Mucosa of descending colon (tissue), 3 donors: ENCODE measurements at regions not wholly inside any gene's neighbourhood (a gene's known extent, or its start where the extent isn't known, plus 50 kb on each side); places are given as distances from the start of the nearest gene placed in this dataset.

Experiments
- ATAC-seq: fragments of 200-7000 bp; cut with Tn5 transposase; one replicate; pipeline ENCODE4 v1.9.1; 2020; ENCODE audit warnings: mild to moderate bottlenecking, moderate library complexity
- DNase-seq, 3 donors: peaks; one replicate each; pipeline ENCODE4 v3.0.0-alpha.2; 2020
- H3K36me3 ChIP-seq: fragments of 200-600 bp; one replicate; pipeline ENCODE4 v1.8.0; 2021; ENCODE audit warnings: low read depth, mild to moderate bottlenecking
- H3K4me1 ChIP-seq: fragments of 200-600 bp; one replicate; pipeline ENCODE4 v1.8.0; 2021; ENCODE audit warnings: low read depth, mild to moderate bottlenecking
- H3K4me3 ChIP-seq: fragments of 200-600 bp; one replicate; pipeline ENCODE4 v1.8.0; 2021; ENCODE audit warnings: mild to moderate bottlenecking
- H3K9me3 ChIP-seq: fragments of 200-600 bp; one replicate; pipeline ENCODE4 v1.8.0; 2021; ENCODE audit warnings: mild to moderate bottlenecking
- intact Hi-C, 2 donors: fragments of 100-400 bp; cut with DNase I in 1 of 2; cut with micrococcal nuclease in 1 of 2; formaldehyde crosslinking; loops; one replicate each; pipeline versions ENCODE4 v1.11.0 to v1.11.1; 2022; cut with DNase I, micrococcal nuclease
- TF ChIP-seq, protein P1 (sequence below): fragments of 200-600 bp; IDR thresholded peaks from one replicate; pipeline ENCODE4 v1.8.0; 2022; ENCODE audit warnings: antibody characterized with exemption, mild to moderate bottlenecking
- donor health status: DM: no; HTN: no; CAD: no; lungs with moderate emphysema.
- donor health status: DM: no; HTN: no; CAD: no.
- donor health status: DM: no; HTN: yes; CAD: no.

DNA sequence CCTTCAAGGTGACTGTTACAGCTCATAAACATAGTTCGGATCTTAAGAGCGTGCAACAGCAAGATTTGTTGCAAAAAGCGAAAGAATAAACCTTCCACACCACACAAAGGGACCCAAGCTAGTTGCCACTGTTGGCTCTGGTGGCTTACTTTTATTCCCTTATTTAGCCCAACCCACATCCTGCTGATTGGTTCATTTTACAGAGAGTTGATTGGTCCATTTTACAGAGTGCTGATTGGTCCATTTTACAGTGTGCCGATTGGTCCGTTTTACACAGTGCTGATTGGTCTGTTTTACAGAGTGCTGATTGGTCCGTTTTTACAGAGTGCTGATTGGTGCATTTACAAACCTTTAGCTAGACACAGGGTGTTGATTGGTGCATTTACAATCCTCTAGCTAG is 776.9 kb upstream of the CNTN5 start:
- H3K9me3 ChIP-seq: peaks cover 70% of the 10 kb centered on the region
- TF ChIP-seq, protein P1, sequence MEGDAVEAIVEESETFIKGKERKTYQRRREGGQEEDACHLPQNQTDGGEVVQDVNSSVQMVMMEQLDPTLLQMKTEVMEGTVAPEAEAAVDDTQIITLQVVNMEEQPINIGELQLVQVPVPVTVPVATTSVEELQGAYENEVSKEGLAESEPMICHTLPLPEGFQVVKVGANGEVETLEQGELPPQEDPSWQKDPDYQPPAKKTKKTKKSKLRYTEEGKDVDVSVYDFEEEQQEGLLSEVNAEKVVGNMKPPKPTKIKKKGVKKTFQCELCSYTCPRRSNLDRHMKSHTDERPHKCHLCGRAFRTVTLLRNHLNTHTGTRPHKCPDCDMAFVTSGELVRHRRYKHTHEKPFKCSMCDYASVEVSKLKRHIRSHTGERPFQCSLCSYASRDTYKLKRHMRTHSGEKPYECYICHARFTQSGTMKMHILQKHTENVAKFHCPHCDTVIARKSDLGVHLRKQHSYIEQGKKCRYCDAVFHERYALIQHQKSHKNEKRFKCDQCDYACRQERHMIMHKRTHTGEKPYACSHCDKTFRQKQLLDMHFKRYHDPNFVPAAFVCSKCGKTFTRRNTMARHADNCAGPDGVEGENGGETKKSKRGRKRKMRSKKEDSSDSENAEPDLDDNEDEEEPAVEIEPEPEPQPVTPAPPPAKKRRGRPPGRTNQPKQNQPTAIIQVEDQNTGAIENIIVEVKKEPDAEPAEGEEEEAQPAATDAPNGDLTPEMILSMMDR: no peak
- DNase-seq (no peak), ATAC-seq (no peak)
- no peak overlapping the region for H3K4me3 ChIP-seq
- intact Hi-C loops: no loop called here
- no peaks in the 10 kb centered on the region for H3K4me1 ChIP-seq
- H3K36me3 ChIP-seq: no peaks in the 10 kb centered on the region

DNA sequence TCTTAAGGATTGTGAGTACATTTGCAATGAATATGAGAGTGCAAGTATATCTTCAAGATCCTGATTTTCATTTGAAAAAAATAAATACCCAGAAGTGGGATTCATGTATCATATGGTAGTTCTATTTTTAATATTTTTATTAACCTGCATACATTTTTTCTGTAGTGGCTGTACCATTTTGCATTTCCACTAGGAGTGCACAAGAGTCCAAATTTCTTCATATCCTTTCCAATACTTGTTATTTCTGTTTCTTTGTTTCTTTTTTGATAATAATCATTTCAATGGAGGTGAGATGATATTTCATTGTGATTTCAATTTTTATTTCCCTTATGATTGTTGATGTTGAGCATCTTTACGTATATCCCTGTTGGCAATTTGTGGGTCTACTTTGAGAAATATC is 759.8 kb upstream of the CNTN5 start:
- TF ChIP-seq, protein P1: no peak
- Histone ChIP-seq H3K36me3 (no peaks in the 10 kb centered on the region), H3K9me3 (peaks cover 46% of the 10 kb centered on the region), H3K4me1 (no peaks in the 10 kb centered on the region), H3K4me3 (no peak overlapping the region)
- ATAC-seq (no peak), DNase-seq (no peak)
- intact Hi-C loops: no loop called here

DNA sequence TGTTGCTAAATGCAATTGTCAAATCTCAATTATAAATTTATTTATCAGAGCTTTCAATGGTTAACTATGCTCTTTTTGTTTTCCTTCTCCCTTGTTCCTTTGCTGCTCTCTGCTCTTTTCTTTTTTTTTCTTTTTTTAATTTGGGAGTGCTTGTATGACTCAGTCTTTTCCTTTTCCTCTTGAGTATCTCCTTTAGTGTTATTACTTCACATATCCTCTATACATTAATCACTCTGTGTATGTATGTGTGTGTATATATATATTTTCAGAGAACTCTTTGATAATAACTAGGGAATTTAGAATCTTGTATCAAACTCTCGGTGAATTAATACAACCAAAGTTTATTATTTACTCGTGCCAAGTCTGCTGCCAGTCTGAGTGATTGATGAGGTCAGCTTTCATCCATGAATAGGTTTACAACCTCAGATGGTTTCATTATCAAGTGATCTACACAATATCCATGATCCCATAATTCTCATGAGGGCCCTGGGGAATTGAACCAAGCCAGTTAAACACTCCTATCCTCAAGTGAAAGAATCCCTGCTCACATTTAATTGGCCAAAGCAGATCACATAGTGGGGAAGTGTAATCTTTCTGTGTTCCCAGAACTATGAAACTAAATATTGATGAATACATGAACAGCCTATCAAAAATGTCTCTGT is 743.4 kb upstream of the CNTN5 start:
- no peak for DNase-seq
- intact Hi-C loops: no loop called here
- Histone ChIP-seq H3K9me3 (peaks cover 15% of the 10 kb centered on the region), H3K36me3 (no peaks in the 10 kb centered on the region), H3K4me1 (no peaks in the 10 kb centered on the region), H3K4me3 (no peak overlapping the region)
- no peak for ATAC-seq
- TF ChIP-seq, protein P1: no peak

DNA sequence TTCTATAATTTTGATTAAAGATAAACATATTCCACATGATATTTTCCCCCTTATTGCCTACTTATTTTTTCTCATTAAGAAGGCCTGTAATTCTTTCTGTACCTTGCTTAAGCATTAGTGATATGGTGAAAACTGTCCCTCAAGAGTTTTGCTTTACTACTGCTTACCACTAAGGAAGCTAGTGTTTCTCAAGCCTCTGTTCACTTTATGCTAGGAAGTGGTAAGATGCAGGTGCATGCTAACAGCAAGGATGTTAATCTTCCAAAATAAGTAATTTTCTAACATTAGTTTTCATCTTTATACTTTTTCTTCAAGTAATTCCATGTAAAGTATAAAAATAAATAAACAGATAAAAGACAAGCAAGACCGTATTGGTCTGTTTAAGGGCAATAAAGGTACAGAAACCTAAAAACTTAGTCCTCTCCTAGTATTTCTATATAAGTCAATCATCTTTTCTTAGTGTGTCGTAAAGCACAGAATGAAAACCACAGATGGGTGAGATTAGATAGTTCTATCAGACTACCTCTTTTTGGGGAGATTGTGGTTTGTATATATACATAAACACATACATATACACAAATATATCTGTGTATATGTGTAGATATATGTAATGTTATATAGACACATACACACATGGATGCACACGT is 731.0 kb upstream of the CNTN5 start:
- ATAC-seq: no peak
- intact Hi-C loops: no loop called here
- TF ChIP-seq, protein P1: no peak

DNA sequence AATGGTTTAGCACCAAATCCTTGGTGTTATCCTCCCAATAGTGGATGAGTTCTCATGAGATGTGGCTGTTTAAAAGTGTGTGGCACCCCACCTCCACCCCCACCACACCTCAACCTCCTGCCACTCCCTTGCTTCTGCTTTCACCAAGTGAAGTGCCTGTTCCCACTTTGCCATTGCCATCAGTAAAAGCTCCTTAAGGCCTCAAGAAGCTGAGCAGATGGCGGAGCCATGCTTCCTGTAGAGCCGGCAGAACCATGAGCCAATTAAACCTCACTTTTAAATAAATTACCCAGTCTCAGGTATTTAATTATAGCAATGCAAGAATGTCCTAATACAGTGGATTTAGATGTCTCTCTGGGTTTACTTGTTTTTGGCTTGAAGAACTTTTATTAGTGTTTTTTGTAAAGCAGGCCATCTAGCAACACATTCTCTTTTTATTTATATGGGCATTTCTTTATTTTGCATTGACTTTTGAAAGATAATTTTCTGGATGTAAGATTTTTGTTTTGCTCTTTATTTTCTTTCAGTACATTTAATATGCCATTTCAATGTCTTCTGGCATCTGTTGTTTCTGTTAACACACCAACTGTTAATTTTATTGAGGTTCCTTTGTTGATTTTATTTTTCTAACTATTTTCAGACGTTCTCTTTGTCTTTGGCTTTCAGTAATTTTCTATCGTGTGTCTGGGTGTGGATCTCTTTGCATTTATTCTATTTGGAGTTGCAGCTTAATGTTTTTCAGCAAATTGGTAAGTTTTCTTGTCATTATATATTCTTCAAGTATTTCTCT is 724.5 kb upstream of the CNTN5 start:
- H3K4me3 ChIP-seq: no peak overlapping the region

More for the DNA sequence above, 731.0 kb upstream of the CNTN5 start:
- Histone ChIP-seq H3K9me3 (peaks cover 27% of the 10 kb centered on the region), H3K4me1 (no peaks in the 10 kb centered on the region), H3K36me3 (no peaks in the 10 kb centered on the region), H3K4me3 (no peak overlapping the region)
- DNase-seq: no peak

More for the DNA sequence above, 724.5 kb upstream of the CNTN5 start:
- Histone ChIP-seq H3K9me3 (peaks cover 23% of the 10 kb centered on the region), H3K4me1 (no peaks in the 10 kb centered on the region), H3K36me3 (no peaks in the 10 kb centered on the region)
- ATAC-seq (no peak), DNase-seq (no peak)
- TF ChIP-seq, protein P1: no peak
- intact Hi-C loops: no loop called here
